HCT116 (cell line): ENCODE measurements at regions not wholly inside any gene's neighbourhood (a gene's known extent, or its start where the extent isn't known, plus 50 kb on each side); places are given as distances from the start of the nearest gene placed in this dataset.

Source experiments
- CTCF ChIP-seq, 3 experiments: fragments of 200-600 bp in 1 of 3; sonication (generic) in 1 of 3; IDR thresholded peaks in 2 of 3; conservative IDR thresholded peaks in 1 of 3; 2 replicates each; pipeline ENCODE4 v1.5.1; 2012 to 2017; ENCODE audit warnings: low read depth in 2 of 3, low read length in 2 of 3, antibody characterized with exemption in 1 of 3, borderline replicate concordance in 1 of 3, control low read depth in 1 of 3, mild to moderate bottlenecking in 1 of 3, mixed read lengths in 1 of 3, mixed run types in 1 of 3, moderate library complexity in 1 of 3; ENCODE audit not compliant: insufficient read depth in 1 of 3
- POLR2A ChIP-seq: IDR thresholded peaks from 2 replicates; pipeline ENCODE4 v1.7.0; 2011; ENCODE audit warnings: borderline replicate concordance; ENCODE audit not compliant: insufficient read depth, insufficient read length; ENCODE audit errors: extremely low read depth
- SRF ChIP-seq: IDR thresholded peaks from 2 replicates; pipeline ENCODE4 v1.6.1; 2012; ENCODE audit warnings: low read depth
- YY1 ChIP-seq: IDR thresholded peaks from 2 replicates; pipeline ENCODE4 v1.6.1; 2011; ENCODE audit warnings: low read length, low read depth, moderate library complexity, mild to moderate bottlenecking; ENCODE audit not compliant: insufficient replicate concordance; ENCODE audit errors: extremely low read depth
- TF ChIP-seq, protein P1 (sequence below): IDR thresholded peaks from 2 replicates; pipeline ENCODE4 v1.6.1; 2012; ENCODE audit warnings: low read depth
- TF ChIP-seq, protein P2 (sequence below): IDR thresholded peaks from 2 replicates; pipeline ENCODE4 v1.6.1; 2012
- TF ChIP-seq, protein P3 (sequence below): IDR thresholded peaks from 2 replicates; pipeline ENCODE4 v1.6.1; 2011; ENCODE audit warnings: mild to moderate bottlenecking, low read length, moderate library complexity; ENCODE audit not compliant: insufficient replicate concordance; ENCODE audit errors: extremely low read depth

- TF ChIP-seq POLR2A = no peak
- TF ChIP-seq CTCF (IDR thresholded peaks at IDR 0.05 in 2 of 3, conservative IDR thresholded peaks at IDR 0.05 in 1 of 3; ENCODE audit: borderline replicate concordance in 1 of 3, insufficient read depth in 1 of 3, low read depth in 2 of 3, low read length in 2 of 3) = no peak
- TF ChIP-seq YY1 = no peak
- no peak for TF ChIP-seq SRF
- TF ChIP-seq, protein P1, sequence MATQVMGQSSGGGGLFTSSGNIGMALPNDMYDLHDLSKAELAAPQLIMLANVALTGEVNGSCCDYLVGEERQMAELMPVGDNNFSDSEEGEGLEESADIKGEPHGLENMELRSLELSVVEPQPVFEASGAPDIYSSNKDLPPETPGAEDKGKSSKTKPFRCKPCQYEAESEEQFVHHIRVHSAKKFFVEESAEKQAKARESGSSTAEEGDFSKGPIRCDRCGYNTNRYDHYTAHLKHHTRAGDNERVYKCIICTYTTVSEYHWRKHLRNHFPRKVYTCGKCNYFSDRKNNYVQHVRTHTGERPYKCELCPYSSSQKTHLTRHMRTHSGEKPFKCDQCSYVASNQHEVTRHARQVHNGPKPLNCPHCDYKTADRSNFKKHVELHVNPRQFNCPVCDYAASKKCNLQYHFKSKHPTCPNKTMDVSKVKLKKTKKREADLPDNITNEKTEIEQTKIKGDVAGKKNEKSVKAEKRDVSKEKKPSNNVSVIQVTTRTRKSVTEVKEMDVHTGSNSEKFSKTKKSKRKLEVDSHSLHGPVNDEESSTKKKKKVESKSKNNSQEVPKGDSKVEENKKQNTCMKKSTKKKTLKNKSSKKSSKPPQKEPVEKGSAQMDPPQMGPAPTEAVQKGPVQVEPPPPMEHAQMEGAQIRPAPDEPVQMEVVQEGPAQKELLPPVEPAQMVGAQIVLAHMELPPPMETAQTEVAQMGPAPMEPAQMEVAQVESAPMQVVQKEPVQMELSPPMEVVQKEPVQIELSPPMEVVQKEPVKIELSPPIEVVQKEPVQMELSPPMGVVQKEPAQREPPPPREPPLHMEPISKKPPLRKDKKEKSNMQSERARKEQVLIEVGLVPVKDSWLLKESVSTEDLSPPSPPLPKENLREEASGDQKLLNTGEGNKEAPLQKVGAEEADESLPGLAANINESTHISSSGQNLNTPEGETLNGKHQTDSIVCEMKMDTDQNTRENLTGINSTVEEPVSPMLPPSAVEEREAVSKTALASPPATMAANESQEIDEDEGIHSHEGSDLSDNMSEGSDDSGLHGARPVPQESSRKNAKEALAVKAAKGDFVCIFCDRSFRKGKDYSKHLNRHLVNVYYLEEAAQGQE = no peak
- TF ChIP-seq, protein P2, sequence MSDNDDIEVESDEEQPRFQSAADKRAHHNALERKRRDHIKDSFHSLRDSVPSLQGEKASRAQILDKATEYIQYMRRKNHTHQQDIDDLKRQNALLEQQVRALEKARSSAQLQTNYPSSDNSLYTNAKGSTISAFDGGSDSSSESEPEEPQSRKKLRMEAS = no peak
- TF ChIP-seq, protein P3, sequence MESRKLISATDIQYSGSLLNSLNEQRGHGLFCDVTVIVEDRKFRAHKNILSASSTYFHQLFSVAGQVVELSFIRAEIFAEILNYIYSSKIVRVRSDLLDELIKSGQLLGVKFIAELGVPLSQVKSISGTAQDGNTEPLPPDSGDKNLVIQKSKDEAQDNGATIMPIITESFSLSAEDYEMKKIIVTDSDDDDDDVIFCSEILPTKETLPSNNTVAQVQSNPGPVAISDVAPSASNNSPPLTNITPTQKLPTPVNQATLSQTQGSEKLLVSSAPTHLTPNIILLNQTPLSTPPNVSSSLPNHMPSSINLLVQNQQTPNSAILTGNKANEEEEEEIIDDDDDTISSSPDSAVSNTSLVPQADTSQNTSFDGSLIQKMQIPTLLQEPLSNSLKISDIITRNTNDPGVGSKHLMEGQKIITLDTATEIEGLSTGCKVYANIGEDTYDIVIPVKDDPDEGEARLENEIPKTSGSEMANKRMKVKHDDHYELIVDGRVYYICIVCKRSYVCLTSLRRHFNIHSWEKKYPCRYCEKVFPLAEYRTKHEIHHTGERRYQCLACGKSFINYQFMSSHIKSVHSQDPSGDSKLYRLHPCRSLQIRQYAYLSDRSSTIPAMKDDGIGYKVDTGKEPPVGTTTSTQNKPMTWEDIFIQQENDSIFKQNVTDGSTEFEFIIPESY = no peak
These were observed 630.2 kb downstream of the UQCRFS1 start for GRCh38 chr19:28582796-28583195.
